GM21737 (cell line): ENCODE measurements at regions not wholly inside any gene's neighbourhood (a gene's known extent, or its start where the extent isn't known, plus 50 kb on each side); places are given as distances from the start of the nearest gene placed in this dataset.
"Not testable (repeated sequence)": the region's sequence is repeated elsewhere in the genome, so short reads cannot be mapped to it uniquely, and the experiment has no call there.

Experiments used
- ATAC-seq: cut with Tn5 transposase; IDR thresholded peaks from one replicate; pipeline ENCODE4 v1.9.1; 2021; ENCODE audit warnings: mild to moderate bottlenecking, moderate library complexity; ENCODE audit not compliant: unreplicated experiment

- ATAC-seq = no peak
Observed at GRCh38 chr3:21256932-21257331, 494.1 kb downstream of the ZNF385D start.

GRCh38 chr3:21238661-21239060 lies 512.3 kb downstream of the ZNF385D start:
- ATAC-seq = no peak

GRCh38 chr3:21237638-21238037 lies 513.4 kb downstream of the ZNF385D start:
- ATAC-seq = no peak

- ATAC-seq = no peak
Observed at GRCh38 chr3:21235491-21235890, 515.5 kb downstream of the ZNF385D start.

GRCh38 chr3:21234933-21235332 lies 516.1 kb downstream of the ZNF385D start:
- ATAC-seq = no peak

- no peak for ATAC-seq
Observed at GRCh38 chr3:21229426-21230135, 521.4 kb downstream of the ZNF385D start.

- no peak for ATAC-seq
Observed at GRCh38 chr3:21226086-21226485, 524.9 kb downstream of the ZNF385D start.

GRCh38 chr3:21220944-21221343 lies 530.1 kb downstream of the ZNF385D start:
- no peak for ATAC-seq

GRCh38 chr3:21216598-21216997 lies 534.4 kb downstream of the ZNF385D start:
- no peak for ATAC-seq

- ATAC-seq = not testable (repeated sequence)
Observed at GRCh38 chr3:21204122-21204521, 546.9 kb downstream of the ZNF385D start.

GRCh38 chr3:21195203-21195602 lies 555.8 kb downstream of the ZNF385D start:
- ATAC-seq = no peak

GRCh38 chr3:21194036-21194435 lies 557.0 kb downstream of the ZNF385D start:
- not testable (repeated sequence) for ATAC-seq

- no peak for ATAC-seq
Observed at GRCh38 chr3:21188459-21188858, 562.6 kb downstream of the ZNF385D start.

GRCh38 chr3:21185816-21186314 lies 565.1 kb downstream of the ZNF385D start:
- ATAC-seq = no peak

- ATAC-seq = no peak
Observed at GRCh38 chr3:21174461-21174860, 576.5 kb downstream of the ZNF385D start.

GRCh38 chr3:21170964-21171363 lies 580.0 kb downstream of the ZNF385D start:
- ATAC-seq = no peak

GRCh38 chr3:21169948-21170347 lies 581.1 kb downstream of the ZNF385D start:
- no peak for ATAC-seq

GRCh38 chr3:21168471-21168870 lies 582.5 kb downstream of the ZNF385D start:
- no peak for ATAC-seq

- ATAC-seq = no peak
Observed at GRCh38 chr3:21163956-21164355, 587.1 kb downstream of the ZNF385D start.

- no peak for ATAC-seq
Observed at GRCh38 chr3:21159543-21159906, 591.5 kb downstream of the ZNF385D start.

GRCh38 chr3:21158861-21159542 lies 592.0 kb downstream of the ZNF385D start:
- ATAC-seq = no peak

GRCh38 chr3:21154911-21155310 lies 596.1 kb downstream of the ZNF385D start:
- no peak for ATAC-seq
